GM21576 (cell line): ENCODE measurements at regions not wholly inside any gene's neighbourhood (a gene's known extent, or its start where the extent isn't known, plus 50 kb on each side); places are given as distances from the start of the nearest gene placed in this dataset.
A peak's percentile ranks its signal among the peaks of the same experiment; 100 is the strongest.
"Not testable (repeated sequence)": the region's sequence is repeated elsewhere in the genome, so short reads cannot be mapped to it uniquely, and the experiment has no call there.

Experiments used
- ATAC-seq: cut with Tn5 transposase; IDR thresholded peaks from one replicate; pipeline ENCODE4 v1.9.1; 2021; ENCODE audit warnings: mild to moderate bottlenecking, moderate library complexity; ENCODE audit not compliant: unreplicated experiment

DNA sequence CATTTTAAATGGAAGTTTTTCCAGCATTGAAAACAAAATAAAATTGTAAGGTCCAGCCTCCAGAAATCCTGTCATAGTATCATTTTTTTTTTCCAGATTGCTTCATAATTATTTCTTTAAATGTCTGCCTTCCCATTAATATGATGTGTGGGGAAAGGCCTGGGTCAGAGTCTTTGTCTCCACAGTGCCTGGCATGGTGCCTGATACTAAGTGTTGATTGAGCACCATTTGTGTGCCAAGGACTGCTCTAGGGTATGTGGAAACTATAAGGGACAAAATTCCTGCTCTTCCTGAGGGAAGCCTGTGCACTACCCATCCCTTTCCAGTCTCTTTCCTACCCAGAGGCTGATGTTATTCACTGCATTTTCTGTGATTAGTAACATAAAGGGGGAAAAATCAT is 53.1 kb upstream of the BEND4 start:
- ATAC-seq = no peak

DNA sequence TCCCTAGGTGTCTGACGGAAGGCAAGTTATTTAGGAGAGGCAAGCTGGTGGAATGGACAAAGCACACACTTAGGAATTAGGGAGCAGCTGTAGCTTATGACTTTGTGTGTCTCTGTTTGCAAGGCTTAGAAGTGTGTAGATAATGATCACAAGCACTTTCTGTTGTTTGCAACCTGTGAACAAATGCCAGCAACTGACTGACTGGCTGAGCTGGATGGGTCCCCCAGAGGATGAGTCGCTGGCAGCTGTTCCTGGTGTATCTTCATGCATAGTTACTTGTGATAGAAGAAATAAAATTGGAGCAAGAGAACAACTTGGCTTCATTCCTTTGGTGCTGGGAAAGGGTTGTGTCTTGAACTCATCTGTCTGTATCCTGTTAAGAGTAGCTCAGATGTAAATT is 64.2 kb upstream of the BEND4 start:
- ATAC-seq = no peak

GRCh38 chr4:42225286-42225685 is 72.8 kb upstream of the BEND4 start:
- ATAC-seq = no peak

GRCh38 chr4:42234817-42235216 is 82.4 kb upstream of the BEND4 start:
- ATAC-seq = no peak

DNA sequence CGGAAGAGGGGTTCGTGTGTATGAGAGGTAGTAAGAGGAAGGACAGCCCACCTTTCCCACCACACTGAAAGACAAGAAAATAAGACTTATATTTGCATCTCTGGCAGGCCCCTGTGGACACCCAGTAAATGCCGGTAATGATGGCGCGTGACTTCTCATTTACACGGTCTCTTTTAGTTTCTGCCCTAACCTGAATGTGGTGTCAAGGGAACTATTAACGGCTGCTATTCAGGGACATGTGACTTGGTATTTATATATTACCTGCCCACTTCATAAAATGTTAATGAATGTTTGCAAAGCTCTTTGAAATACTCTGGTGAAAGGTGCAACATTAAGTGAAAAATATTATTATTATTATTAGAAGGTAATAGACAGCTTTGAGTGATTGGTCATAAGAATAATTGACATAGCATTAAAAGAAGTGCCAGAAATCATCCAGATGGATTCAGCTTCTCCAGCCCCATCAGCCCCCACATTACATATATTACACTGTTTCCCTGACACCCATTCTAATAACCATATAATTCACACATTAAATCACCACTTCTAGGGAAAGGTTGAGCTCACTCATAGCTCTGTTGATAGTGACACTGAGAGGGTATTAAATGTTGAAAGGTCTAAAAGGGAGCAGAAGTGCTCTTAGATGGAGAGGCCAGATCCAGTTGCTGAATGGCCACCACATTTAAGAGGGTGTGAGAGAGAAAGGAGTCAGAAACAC is 83.0 kb upstream of the BEND4 start:
- ATAC-seq = no peak

- ATAC-seq = no peak
Observed at GRCh38 chr4:42237010-42237409, 84.6 kb upstream of the BEND4 start.

DNA sequence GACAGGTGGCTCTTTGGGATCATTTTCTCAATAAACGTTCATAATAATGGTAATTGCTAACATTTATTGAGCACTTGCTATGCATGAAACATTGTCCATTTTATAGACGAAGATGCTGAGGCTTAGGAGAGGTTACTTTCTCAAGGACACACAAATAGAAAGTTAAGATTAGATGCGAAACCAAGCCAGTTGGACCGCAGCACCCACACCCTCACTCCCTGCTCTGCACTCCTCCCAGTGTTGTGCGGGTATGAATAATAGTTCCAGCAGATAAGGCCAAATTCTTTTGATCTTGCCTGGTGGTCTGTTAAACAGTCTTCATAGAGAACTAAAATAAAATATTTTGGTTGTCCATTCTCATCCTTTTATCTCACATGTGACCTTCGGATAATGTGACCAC is 85.0 kb upstream of the BEND4 start:
- no peak for ATAC-seq

- no peak for ATAC-seq
Observed at GRCh38 chr4:42248972-42249371, 96.5 kb upstream of the BEND4 start.

- ATAC-seq = no peak
Observed at GRCh38 chr4:42252315-42252714, 99.9 kb upstream of the BEND4 start.

DNA sequence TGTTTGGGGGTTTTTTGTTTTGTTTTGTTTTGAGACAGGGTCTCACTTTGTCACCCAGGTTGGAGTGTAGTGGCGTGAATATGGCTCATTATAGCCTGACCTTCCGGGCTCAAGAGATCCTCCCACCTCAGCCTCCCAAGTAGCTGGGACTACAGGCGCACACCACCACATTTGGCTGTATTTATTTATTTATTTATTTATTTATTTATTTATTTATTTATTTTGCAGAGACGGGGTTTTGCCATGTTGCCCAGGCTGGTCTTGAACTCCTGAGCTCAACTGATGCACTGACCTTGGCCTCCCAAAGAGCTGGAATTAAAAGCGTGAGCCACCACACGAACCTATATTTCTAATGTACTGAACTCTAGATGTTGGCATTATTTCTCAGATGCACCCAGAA is 105.2 kb upstream of the BEND4 start:
- ATAC-seq = not testable (repeated sequence)

- no peak for ATAC-seq
Observed at GRCh38 chr4:42262701-42263490, 110.4 kb upstream of the BEND4 start.

DNA sequence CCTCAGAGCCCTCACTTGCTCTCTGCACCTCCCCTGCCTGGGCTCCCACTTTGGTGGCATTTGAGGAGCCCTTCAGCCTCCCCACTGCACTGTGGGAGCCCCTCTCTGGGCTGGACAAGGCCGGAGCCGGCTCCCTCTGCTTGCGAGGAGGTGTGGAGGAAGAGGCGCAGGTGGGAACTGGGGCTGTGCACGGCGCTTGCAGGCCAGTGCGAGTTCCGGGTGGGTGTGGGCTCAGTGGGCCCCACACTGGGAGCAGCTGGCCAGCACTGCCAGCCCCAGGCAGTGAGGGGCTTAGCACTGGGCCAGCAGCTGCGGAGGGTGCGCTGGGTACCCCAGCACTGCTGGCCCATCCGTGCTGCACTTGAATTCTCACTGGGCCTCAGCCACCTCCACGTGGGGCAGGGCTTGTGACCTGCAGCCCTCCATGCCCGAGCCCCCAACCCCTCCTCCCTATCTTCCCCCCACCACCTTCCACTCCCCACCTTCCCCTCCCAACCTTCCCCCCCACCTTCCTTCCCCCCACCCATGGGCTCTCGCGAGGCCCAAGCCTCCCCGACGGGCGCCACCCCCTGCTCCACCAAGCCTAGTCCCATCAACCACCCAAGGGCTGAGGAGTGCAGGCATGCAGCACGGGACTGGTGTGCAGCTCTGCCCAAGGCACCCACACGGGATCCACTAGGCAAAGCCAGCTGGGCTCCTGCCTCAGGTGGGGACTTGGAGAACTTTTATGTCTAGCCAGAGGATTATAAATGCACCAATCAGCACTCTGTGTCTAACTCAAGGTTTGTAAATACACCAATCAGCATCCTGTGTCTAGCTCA is 113.5 kb upstream of the BEND4 start:
- no peak for ATAC-seq

DNA sequence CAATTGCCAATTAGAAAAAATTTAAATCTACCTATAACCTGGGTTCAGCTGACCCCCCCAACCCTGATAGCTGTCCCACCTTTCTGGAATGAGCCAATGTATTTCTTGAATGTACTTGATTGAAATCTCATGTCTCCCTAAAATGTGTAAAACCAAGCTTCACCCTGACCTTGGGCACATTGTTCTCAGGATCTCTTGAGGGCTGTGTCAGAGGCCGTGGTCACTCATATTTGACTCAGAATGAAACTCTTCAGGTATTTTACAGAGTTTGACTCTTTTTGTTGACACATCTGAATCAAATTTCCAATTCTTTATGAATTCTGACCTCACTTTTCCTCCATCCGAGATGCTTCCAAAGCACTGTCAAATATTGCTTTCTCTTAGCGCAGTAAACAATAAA is 115.3 kb upstream of the BEND4 start:
- ATAC-seq = no peak

GRCh38 chr4:42268824-42269223 is 116.4 kb upstream of the BEND4 start:
- no peak for ATAC-seq

DNA sequence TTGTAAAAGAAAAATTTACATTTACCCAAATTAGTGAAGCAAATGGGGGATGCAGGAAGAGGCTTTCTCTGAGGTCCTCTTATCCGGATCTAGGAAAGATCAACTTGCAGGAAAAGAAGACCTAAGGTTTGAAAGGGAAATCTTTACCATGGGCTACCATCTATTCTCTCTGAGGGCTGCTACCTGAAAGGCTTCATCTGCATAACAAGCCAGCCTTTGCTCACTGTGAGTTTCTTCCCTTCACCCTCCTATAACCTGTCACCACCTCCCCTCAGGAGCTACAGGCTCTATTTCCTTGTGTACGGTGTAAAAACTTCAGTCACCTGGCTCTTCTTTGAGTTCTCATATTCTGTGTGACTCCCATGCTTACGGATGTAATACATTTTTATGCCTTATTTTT is 118.6 kb upstream of the BEND4 start:
- ATAC-seq = no peak

DNA sequence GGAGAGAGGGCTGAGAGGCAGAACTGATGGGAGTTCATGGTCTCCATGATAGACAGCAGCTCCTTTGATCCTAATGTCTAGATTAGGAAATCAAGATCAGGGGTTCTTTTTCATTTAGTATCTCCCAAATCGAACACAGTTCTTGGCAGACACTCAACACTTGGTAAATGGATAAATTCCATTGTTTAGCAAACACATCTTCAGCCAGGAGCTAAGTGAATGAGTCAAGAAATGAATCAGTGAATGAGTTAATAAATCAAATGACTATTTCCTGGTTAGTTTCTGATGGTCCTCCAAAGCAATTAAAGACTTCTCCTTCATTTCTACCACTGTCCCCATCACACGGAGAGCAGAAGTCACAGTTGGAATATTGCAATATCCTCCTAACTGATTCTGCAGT is 120.0 kb upstream of the SHISA3 start:
- ATAC-seq = no peak

DNA sequence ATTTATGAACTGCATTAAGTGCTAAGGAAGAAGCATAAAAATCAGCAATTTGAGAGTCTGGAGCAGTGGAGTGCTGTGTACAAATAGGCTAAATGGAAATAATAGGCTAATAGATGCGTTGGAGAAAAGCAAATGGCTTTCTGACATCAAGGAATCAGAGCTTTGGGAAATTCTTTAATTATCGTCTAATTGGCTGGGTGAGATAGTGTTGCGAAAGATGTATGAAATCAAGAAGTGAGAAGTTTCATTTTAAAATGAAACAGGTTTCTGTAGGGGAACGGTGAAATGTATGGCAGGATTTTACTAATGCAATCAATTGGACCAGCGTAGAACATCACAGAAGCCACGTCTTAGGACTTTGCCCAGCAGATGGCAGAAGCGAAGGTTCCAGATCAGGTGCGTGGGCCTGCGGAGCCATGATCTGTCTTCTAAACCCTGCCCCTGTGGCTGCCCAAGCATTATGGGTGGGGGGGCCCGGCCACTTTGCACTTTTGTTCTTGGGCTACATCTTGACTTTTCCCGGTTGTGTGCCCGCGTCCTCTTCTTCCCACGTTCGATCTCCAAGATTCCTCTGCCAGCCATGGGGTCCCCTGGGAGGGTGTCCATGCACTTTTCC is 118.5 kb upstream of the SHISA3 start:
- ATAC-seq = no peak

DNA sequence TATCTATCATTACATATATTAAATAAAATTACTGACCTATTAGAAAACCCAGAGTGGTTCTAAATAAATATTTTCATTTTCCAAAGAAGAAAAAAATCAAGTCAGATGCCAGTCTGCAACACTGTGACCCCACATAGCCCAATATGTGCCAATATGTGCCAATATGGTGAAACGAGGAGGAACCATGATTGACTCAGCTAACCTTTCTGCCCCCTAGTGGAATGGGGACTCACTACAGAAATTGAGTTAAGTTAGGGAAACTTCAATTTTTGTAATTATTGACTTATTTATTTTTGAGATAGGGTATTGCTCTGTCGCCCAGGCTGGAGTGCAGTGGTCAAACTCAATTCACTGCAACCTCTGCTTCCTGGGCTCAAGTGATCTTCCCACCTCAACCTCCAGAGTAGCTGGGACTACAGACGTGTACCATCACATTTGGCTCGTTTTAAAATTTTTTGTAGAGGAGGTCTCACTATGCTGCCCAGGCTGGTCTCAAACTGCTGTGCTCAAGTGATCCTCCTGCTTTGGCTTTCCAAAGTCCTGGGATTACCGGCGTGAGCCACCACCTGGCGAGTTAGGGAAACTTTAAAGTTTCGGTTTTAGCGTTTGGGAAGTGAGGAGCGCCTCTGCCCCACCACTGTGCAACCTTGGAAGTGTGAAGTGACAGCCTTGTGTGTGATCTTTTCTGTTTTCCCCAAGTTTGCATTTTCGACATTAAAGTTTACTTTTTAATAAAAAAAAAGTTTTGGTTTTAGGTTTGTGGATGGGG is 116.8 kb upstream of the SHISA3 start:
- no peak for ATAC-seq

DNA sequence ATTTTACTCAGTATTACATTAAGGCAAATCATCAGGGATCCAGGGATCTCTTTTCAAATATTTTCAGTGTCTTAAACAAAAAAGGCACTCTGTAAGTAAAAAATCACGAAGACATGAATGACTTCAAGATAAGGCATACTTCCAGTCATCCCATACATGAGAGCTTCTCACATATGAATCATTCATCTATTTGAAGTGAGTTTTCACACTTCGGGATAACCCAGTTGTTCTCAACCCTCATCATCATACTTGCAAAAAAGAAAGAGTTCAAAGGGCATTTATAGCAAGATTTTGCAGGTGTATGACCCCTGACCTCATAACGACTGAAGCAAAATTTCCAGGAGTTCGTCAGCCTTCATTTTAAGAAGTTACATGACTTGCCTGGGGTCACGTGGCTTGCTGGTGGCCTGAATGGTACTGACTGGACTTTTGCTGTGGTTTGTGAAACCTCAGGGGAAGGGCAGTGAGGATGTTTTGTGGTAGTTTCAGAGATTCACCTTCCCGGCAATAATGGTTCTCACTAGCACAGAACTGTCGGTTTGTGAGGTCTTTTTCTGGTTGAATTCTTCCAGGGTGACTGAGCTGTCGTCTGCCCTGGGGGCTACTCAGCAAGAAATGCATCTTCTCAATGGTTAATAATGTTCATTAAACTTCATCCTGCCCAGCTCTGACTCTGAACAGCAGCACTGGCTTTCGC is 115.8 kb upstream of the SHISA3 start:
- peak; percentile 33 for ATAC-seq
